H9 (cell line): ENCODE measurements at regions not wholly inside any gene's neighbourhood (a gene's known extent, or its start where the extent isn't known, plus 50 kb on each side); places are given as distances from the start of the nearest gene placed in this dataset.

Source experiments
- DNase-seq: peaks from one replicate; pipeline ENCODE4 v3.0.0-alpha.2; 2017
- H2AFZ ChIP-seq: one replicate; pipeline ENCODE4 v1.6.1; 2013; ENCODE audit warnings: mild to moderate bottlenecking, low read length, control low read depth, moderate library complexity
- H2AK5ac ChIP-seq: 2 replicates; pipeline ENCODE4 v1.6.1; 2013; ENCODE audit warnings: low read length, control low read depth, mixed read lengths; ENCODE audit not compliant: insufficient read length
- H2BK120ac ChIP-seq: one replicate; pipeline ENCODE4 v1.6.1; 2013; ENCODE audit warnings: low read depth, mild to moderate bottlenecking, low read length, control low read depth, inconsistent platforms; ENCODE audit not compliant: poor library complexity, severe bottlenecking
- H2BK12ac ChIP-seq: 2 replicates; pipeline ENCODE4 v1.6.1; 2013; ENCODE audit warnings: low read length, control low read depth, mixed read lengths, low read depth; ENCODE audit not compliant: insufficient read length
- H2BK15ac ChIP-seq: 2 replicates; pipeline ENCODE4 v1.6.1; 2013; ENCODE audit warnings: low read depth, low read length, control low read depth
- H2BK20ac ChIP-seq: one replicate; pipeline ENCODE4 v1.6.1; 2013; ENCODE audit warnings: low read depth, mild to moderate bottlenecking, low read length, control low read depth, inconsistent platforms; ENCODE audit not compliant: poor library complexity, severe bottlenecking
- H2BK5ac ChIP-seq: 2 replicates; pipeline ENCODE4 v1.6.1; 2013; ENCODE audit warnings: low read length, control low read depth, mixed read lengths; ENCODE audit not compliant: insufficient read length
- H3K14ac ChIP-seq: 2 replicates; pipeline ENCODE4 v1.6.1; 2013; ENCODE audit warnings: low read length, control low read depth; ENCODE audit not compliant: insufficient read depth
- H3K18ac ChIP-seq: 2 replicates; pipeline ENCODE4 v1.6.1; 2013; ENCODE audit warnings: low read depth, mild to moderate bottlenecking, mixed read lengths, low read length, control low read depth; ENCODE audit not compliant: insufficient read length
- H3K23ac ChIP-seq: 2 replicates; pipeline ENCODE4 v1.6.1; 2013; ENCODE audit warnings: low read length, control low read depth, mixed read lengths, low read depth; ENCODE audit not compliant: insufficient read length
- H3K23me2 ChIP-seq: 2 replicates; pipeline ENCODE4 v1.6.1; 2013; ENCODE audit warnings: low read depth, mild to moderate bottlenecking, mixed read lengths, low read length, control low read depth; ENCODE audit not compliant: insufficient read length, poor library complexity, severe bottlenecking
- H3K27ac ChIP-seq: 2 replicates; pipeline ENCODE4 v1.5.1; 2013; ENCODE audit warnings: low read length, control low read depth, mixed read lengths, low read depth; ENCODE audit not compliant: insufficient read length
- H3K27me3 ChIP-seq: 2 replicates; pipeline ENCODE4 v1.6.1; 2013; ENCODE audit warnings: low read length, control low read depth, inconsistent platforms; ENCODE audit not compliant: insufficient read depth
- H3K4ac ChIP-seq: 2 replicates; pipeline ENCODE4 v1.6.1; 2013; ENCODE audit warnings: low read depth, mild to moderate bottlenecking, control low read depth, inconsistent platforms, low read length, moderate library complexity
- H3K4me1 ChIP-seq: 2 replicates; pipeline ENCODE4 v1.6.1; 2013; ENCODE audit warnings: low read length, control low read depth, inconsistent platforms; ENCODE audit not compliant: insufficient read depth
- H3K4me2 ChIP-seq: 2 replicates; pipeline ENCODE4 v1.6.1; 2013; ENCODE audit warnings: low read length, control low read depth, mixed read lengths; ENCODE audit not compliant: insufficient read length, insufficient read depth
- H3K56ac ChIP-seq: 2 replicates; pipeline ENCODE4 v1.6.1; 2013; ENCODE audit warnings: low read depth, mild to moderate bottlenecking, mixed read lengths, low read length, control low read depth; ENCODE audit not compliant: insufficient read length
- H3K79me1 ChIP-seq: 2 replicates; pipeline ENCODE4 v1.6.1; 2013; ENCODE audit warnings: low read depth, mild to moderate bottlenecking, moderate library complexity, low read length, control low read depth, inconsistent platforms; ENCODE audit not compliant: insufficient read depth, poor library complexity, severe bottlenecking
- H3K79me2 ChIP-seq: 2 replicates; pipeline ENCODE4 v1.6.1; 2013; ENCODE audit warnings: low read length, control low read depth, inconsistent platforms; ENCODE audit not compliant: insufficient read depth
- H3K9ac ChIP-seq: 2 replicates; pipeline ENCODE4 v1.6.1; 2013; ENCODE audit warnings: low read length, control low read depth, mixed read lengths; ENCODE audit not compliant: insufficient read length; ENCODE audit errors: extremely low read depth
- H3K9me3 ChIP-seq: one replicate; pipeline ENCODE4 v1.6.1; 2013; ENCODE audit warnings: low read depth, low read length, inconsistent platforms; ENCODE audit not compliant: control insufficient read depth
- H3T11ph ChIP-seq: one replicate; pipeline ENCODE4 v1.6.1; 2013; ENCODE audit warnings: mild to moderate bottlenecking, low read length, control low read depth, inconsistent platforms
- H4K20me1 ChIP-seq: one replicate; pipeline ENCODE4 v1.6.1; 2013; ENCODE audit not compliant: control insufficient read depth, insufficient read length, insufficient read depth
- H4K5ac ChIP-seq: 2 replicates; pipeline ENCODE4 v1.6.1; 2013; ENCODE audit warnings: low read depth, mild to moderate bottlenecking, mixed read lengths, low read length, control low read depth; ENCODE audit not compliant: insufficient read length
- H4K8ac ChIP-seq: replicated peaks from 2 replicates; pipeline ENCODE4 v1.6.1; 2013; ENCODE audit warnings: low read length, control low read depth, mixed read lengths, low read depth; ENCODE audit not compliant: insufficient read length
- H4K91ac ChIP-seq: 2 replicates; pipeline ENCODE4 v1.6.1; 2013; ENCODE audit warnings: low read depth, mild to moderate bottlenecking, moderate library complexity, mixed read lengths, low read length, control low read depth; ENCODE audit not compliant: insufficient read length
- H3K27ac Mint-ChIP-seq, 3 experiments: 2 replicates in 2 of 3; 3 replicates in 1 of 3; pipeline ENCODE4 v1.8.0; 2020 to 2021; ENCODE audit warnings: mixed read lengths in 3 of 3, mild to moderate bottlenecking in 1 of 3, moderate library complexity in 1 of 3
- H3K27me3 Mint-ChIP-seq: 2 replicates; pipeline ENCODE4 v1.8.0; 2021; ENCODE audit warnings: low read depth, mild to moderate bottlenecking, moderate library complexity, mixed read lengths
- H3K36me3 Mint-ChIP-seq, 3 experiments: 2 replicates in 2 of 3; 3 replicates in 1 of 3; pipeline ENCODE4 v1.8.0; 2020 to 2021; ENCODE audit warnings: low read depth in 3 of 3, mixed read lengths in 3 of 3; ENCODE audit not compliant: insufficient read depth in 1 of 3
- H3K4me1 Mint-ChIP-seq, 2 experiments: 2 replicates each; pipeline ENCODE4 v1.8.0; 2020; ENCODE audit warnings: mixed read lengths in 2 of 2
- H3K4me3 Mint-ChIP-seq, 2 experiments: 2 replicates in 1 of 2; 3 replicates in 1 of 2; pipeline ENCODE4 v1.8.0; 2020 to 2021; ENCODE audit warnings: mild to moderate bottlenecking in 2 of 2, mixed read lengths in 2 of 2, moderate library complexity in 1 of 2
- H3K9me3 Mint-ChIP-seq, 2 experiments: 2 replicates in 1 of 2; 3 replicates in 1 of 2; pipeline ENCODE4 v1.8.0; 2020; ENCODE audit warnings: mild to moderate bottlenecking in 2 of 2, mixed read lengths in 2 of 2, moderate library complexity in 1 of 2
- WGBS: extraction: QIAGEN DNeasy Blood & Tissue Kit; methylation state at CpG from one replicate; pipeline ENCODE4 v1.1.7; 2013; ENCODE audit warnings: missing lambda C conversion rate, low lambda C conversion rate, mixed read lengths; ENCODE audit not compliant: insufficient read length; ENCODE audit errors: extremely low coverage; 5-methylcytosine and 5-hydroxymethylcytosine counted together
- TF ChIP-seq, protein P1 (sequence below): fragments of 200-600 bp; sonication (generic); conservative IDR thresholded peaks from 3 replicates; pipeline ENCODE4 v1.8.0; 2021; ENCODE audit warnings: antibody characterized with exemption, mild to moderate bottlenecking

DNA sequence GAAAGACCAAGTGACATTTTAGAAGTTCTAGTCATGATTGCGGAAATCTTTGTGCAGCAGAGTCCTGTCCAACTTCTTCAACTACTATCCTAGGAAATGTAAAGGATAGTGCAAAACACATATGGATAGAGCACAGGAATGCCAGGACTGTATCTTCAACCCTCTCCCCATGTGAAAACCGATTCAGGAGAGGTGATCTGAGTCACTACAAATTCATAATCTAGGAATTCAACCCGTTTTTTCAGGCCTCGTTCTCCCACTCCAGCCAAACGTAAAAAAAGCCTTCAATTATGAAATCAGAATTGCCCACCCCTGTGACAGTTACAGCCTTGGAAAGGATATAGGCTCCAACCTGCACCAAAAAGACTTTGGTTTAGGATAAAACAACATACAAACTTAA, 52.9 kb upstream of the RGS1 start:
- Histone ChIP-seq H3K4me2 (no peak overlapping the region), H3K79me1 (no peaks in the 10 kb centered on the region), H3K27me3 (no peaks in the 10 kb centered on the region), H3K14ac (no peak overlapping the region), H2BK12ac (no peak overlapping the region), H3K9me3 (no peaks in the 10 kb centered on the region), H2AK5ac (no peak overlapping the region), H3K4me1 (no peaks in the 10 kb centered on the region), H4K91ac (no peak overlapping the region), H3K56ac (no peak overlapping the region), H2BK20ac (no peak overlapping the region), H3T11ph (no peak overlapping the region), H2BK5ac (no peak overlapping the region), H3K18ac (no peak overlapping the region), H4K8ac (no peak overlapping the region), H4K20me1 (no peaks in the 10 kb centered on the region), H3K23me2 (no peaks in the 10 kb centered on the region), H4K5ac (no peak overlapping the region), H3K27ac (no peak overlapping the region), H3K4ac (no peak overlapping the region), H2BK120ac (no peak overlapping the region), H3K79me2 (no peaks in the 10 kb centered on the region), H2AFZ (no peak overlapping the region), H2BK15ac (no peak overlapping the region), H3K9ac (no peak overlapping the region), H3K23ac (no peak overlapping the region)
- no peak overlapping the region for H3K27ac Mint-ChIP-seq
- no peaks in the 10 kb centered on the region for H3K36me3 Mint-ChIP-seq
- WGBS: no CpG with 5 or more reads among the region's 5 CpGs
- no peak for DNase-seq
- TF ChIP-seq, protein P1, sequence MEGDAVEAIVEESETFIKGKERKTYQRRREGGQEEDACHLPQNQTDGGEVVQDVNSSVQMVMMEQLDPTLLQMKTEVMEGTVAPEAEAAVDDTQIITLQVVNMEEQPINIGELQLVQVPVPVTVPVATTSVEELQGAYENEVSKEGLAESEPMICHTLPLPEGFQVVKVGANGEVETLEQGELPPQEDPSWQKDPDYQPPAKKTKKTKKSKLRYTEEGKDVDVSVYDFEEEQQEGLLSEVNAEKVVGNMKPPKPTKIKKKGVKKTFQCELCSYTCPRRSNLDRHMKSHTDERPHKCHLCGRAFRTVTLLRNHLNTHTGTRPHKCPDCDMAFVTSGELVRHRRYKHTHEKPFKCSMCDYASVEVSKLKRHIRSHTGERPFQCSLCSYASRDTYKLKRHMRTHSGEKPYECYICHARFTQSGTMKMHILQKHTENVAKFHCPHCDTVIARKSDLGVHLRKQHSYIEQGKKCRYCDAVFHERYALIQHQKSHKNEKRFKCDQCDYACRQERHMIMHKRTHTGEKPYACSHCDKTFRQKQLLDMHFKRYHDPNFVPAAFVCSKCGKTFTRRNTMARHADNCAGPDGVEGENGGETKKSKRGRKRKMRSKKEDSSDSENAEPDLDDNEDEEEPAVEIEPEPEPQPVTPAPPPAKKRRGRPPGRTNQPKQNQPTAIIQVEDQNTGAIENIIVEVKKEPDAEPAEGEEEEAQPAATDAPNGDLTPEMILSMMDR: no peak
- no peaks in the 10 kb centered on the region for H3K27me3 Mint-ChIP-seq
- H3K9me3 Mint-ChIP-seq: no peaks in the 10 kb centered on the region
- no peak overlapping the region for H3K4me3 Mint-ChIP-seq
- H3K4me1 Mint-ChIP-seq: no peaks in the 10 kb centered on the region
